ENCODE measurements at regions not wholly inside any gene's neighbourhood (a gene's known extent, or its start where the extent isn't known, plus 50 kb on each side); places are given as distances from the start of the nearest gene placed in this dataset.

DNA sequence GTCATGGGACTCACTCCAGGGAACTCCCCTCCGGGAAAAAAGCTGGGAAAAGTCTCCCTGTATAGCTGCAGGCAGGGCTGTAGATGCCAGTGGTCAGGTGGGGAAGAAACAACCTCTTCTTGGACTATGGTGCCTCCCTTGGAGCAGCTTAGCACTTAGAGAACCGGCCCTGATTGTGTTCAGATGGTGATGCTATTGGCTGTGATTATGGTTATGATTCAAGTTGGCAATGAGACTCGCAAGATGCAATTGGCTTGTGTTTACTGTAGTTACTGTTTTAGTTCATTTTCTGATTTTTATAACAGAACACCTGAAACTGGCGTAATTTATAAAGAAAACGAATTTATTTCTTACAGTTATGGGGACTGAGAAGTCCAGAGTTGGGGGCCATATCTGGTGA is 80.9 kb upstream of the ADRA1D start:
- H3K9ac ChIP-seq (replicated peaks in 1 of 4; ENCODE audit: extremely low read depth in 1 of 4, low read depth in 3 of 4, low read length in 3 of 4) = no peak overlapping the region
- no peaks in the 10 kb centered on the region; a peak in 1 of 7 replicates for H3K27me3 ChIP-seq (replicated peaks in 1 of 4; ENCODE audit: control insufficient read depth in 3 of 4, extremely low read depth in 1 of 4, insufficient read depth in 3 of 4, low read length in 3 of 4)
- no peaks in the 10 kb centered on the region for H4K20me1 ChIP-seq (replicated peaks in 1 of 2; ENCODE audit: control insufficient read depth in 1 of 2, insufficient read depth in 2 of 2, low read length in 2 of 2)
- H2BK120ac ChIP-seq (replicated peaks; ENCODE audit: low read depth, low read length) = no peak overlapping the region
- H3K9me3 ChIP-seq (ENCODE audit: insufficient read depth in 2 of 2, low read depth in 1 of 2, low read length in 1 of 2) = no peaks in the 10 kb centered on the region; a peak in 1 of 4 replicates
- H3K4me2 ChIP-seq (ENCODE audit: insufficient read depth in 1 of 2, low read depth in 2 of 2, low read length in 2 of 2) = no peak overlapping the region
- DNase-seq (ENCODE audit: low read depth in 1 of 2, low spot score in 2 of 2) = no peak
- H3K4ac ChIP-seq (replicated peaks; ENCODE audit: insufficient read length, low read depth, low read length) = no peak overlapping the region
- no peak overlapping the region for H3K56ac ChIP-seq (replicated peaks; ENCODE audit: insufficient read length, low read depth, low read length)
- H4K8ac ChIP-seq (ENCODE audit: extremely low read depth, insufficient read depth, low read length) = no peak overlapping the region
- H4K5ac ChIP-seq (ENCODE audit: insufficient read length, low read depth, low read length) = no peak overlapping the region
- no peak overlapping the region for H2AFZ ChIP-seq (ENCODE audit: low read length)
- H2BK15ac ChIP-seq (ENCODE audit: low read length) = no peak overlapping the region
- H3K23ac ChIP-seq (ENCODE audit: insufficient read length) = no peak overlapping the region
- no peak overlapping the region for H2AK5ac ChIP-seq (ENCODE audit: low read depth, low read length)
- CTCF ChIA-PET (ENCODE audit: partially characterized antibody) = interaction anchor here (0.6 to 1.2 kb wide), 4 partner anchors 12 to 188 kb away, joined by 3 to 4 read pairs (median 3); no protein-coding TSS in a partner anchor
- H3K4me1 ChIP-seq (replicated peaks in 1 of 4; ENCODE audit: control insufficient read depth in 3 of 4, insufficient read depth in 4 of 4, low read length in 3 of 4) = no peaks in the 10 kb centered on the region
- no peak overlapping the region for H3K14ac ChIP-seq (ENCODE audit: insufficient read length)
- no peaks in the 10 kb centered on the region for H3K36me3 ChIP-seq (ENCODE audit: control insufficient read depth in 2 of 4, insufficient read depth in 4 of 4, low read length in 3 of 4)
- no peak overlapping the region for H3K18ac ChIP-seq (ENCODE audit: extremely low read depth, low read length)
- no peak for TF ChIP-seq CTBP2 (IDR thresholded peaks at IDR 0.05; ENCODE audit: borderline replicate concordance, insufficient read depth, insufficient read length, low read length)
- TF ChIP-seq SUZ12 (IDR thresholded peaks at IDR 0.05; ENCODE audit: low read length) = no peak
- TF ChIP-seq BRCA1 (IDR thresholded peaks at IDR 0.05; ENCODE audit: low read depth, low read length) = no peak
- TF ChIP-seq HDAC6 (IDR thresholded peaks at IDR 0.05; ENCODE audit: low read depth, low read length) = no peak
- no peak for TF ChIP-seq RAD21 (IDR thresholded peaks at IDR 0.05 in 1 of 2, conservative IDR thresholded peaks at IDR 0.05 in 1 of 2; ENCODE audit: low read depth in 2 of 2, low read length in 2 of 2)
- TF ChIP-seq SIN3A (conservative IDR thresholded peaks at IDR 0.05 in 1 of 2, IDR thresholded peaks at IDR 0.05 in 1 of 2; ENCODE audit: low read depth in 1 of 2, low read length in 2 of 2) = no peak
- no peak for TF ChIP-seq SP1 (IDR thresholded peaks at IDR 0.05; ENCODE audit: low read depth, low read length)
- no peak for TF ChIP-seq BCL11A (IDR thresholded peaks at IDR 0.05; ENCODE audit: low read depth in 2 of 2, low read length in 2 of 2)
- TF ChIP-seq KDM5A (IDR thresholded peaks at IDR 0.05; ENCODE audit: low read length) = no peak
- TF ChIP-seq, protein P1, sequence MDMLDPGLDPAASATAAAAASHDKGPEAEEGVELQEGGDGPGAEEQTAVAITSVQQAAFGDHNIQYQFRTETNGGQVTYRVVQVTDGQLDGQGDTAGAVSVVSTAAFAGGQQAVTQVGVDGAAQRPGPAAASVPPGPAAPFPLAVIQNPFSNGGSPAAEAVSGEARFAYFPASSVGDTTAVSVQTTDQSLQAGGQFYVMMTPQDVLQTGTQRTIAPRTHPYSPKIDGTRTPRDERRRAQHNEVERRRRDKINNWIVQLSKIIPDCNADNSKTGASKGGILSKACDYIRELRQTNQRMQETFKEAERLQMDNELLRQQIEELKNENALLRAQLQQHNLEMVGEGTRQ (IDR thresholded peaks at IDR 0.05; ENCODE audit: low read length) = no peak
- no peaks in the 10 kb centered on the region for H3K79me2 ChIP-seq (ENCODE audit: control insufficient read depth in 1 of 2, insufficient read depth in 2 of 2, low read length in 2 of 2)
- H3K4me3 ChIP-seq (ENCODE audit: extremely low read depth in 1 of 4, insufficient read depth in 2 of 4, low read depth in 3 of 4, low read length in 4 of 4) = no peak overlapping the region
- WGBS, 2 experiments (ENCODE audit: extremely low coverage in 1 of 2, insufficient coverage in 1 of 2, insufficient read length in 1 of 2, insufficient replicate concordance in 2 of 2, low coverage in 1 of 2, low lambda C conversion rate in 2 of 2, missing lambda C conversion rate in 1 of 2) = 81% methylated on average over 5 of the region's 5 CpGs; no CpG with 5 or more reads in 1 of the 2 experiments
- H2BK12ac ChIP-seq (ENCODE audit: low read depth, low read length) = no peak overlapping the region
- no peak overlapping the region for H2BK5ac ChIP-seq (ENCODE audit: low read depth, low read length)
- FAIRE-seq = no peak
- no peaks in the 10 kb centered on the region for H3K79me1 ChIP-seq (ENCODE audit: low read depth, low read length)
- H2BK20ac ChIP-seq (ENCODE audit: low read length) = no peak overlapping the region
- no peak overlapping the region for H4K91ac ChIP-seq (replicated peaks; ENCODE audit: insufficient read length, low read length)
- H3K23me2 ChIP-seq (ENCODE audit: low read depth, low read length) = no peaks in the 10 kb centered on the region
- H3K27ac ChIP-seq (ENCODE audit: low read depth, low read length) = no peak overlapping the region
- POLR2A ChIA-PET (ENCODE audit: partially characterized antibody) = no interaction called here

Data from H1 (cell line).